Kidney (tissue), 13 donors: ENCODE measurements at regions not wholly inside any gene's neighbourhood (a gene's known extent, or its start where the extent isn't known, plus 50 kb on each side); places are given as distances from the start of the nearest gene placed in this dataset.
"Not testable (repeated sequence)": the region's sequence is repeated elsewhere in the genome, so short reads cannot be mapped to it uniquely, and the experiment has no call there.

Experiments
- DNase-seq, 5 donors: peaks; one replicate each; pipeline ENCODE4 v3.0.0-alpha.2; 2013 to 2020
- FAIRE-seq: peaks from 2 replicates; lab custom pipeline; 2012; peaks lifted over from hg19 to GRCh38; lab: Jason Lieb, UNC
- H3K27ac ChIP-seq, 2 donors: one replicate each; pipeline ENCODE4 v1.7.0; 2013; ENCODE audit warnings: low read depth in 2 of 2, low read length in 2 of 2, inconsistent platforms in 1 of 2
- H3K27me3 ChIP-seq: one replicate; pipeline ENCODE4 v1.7.1; 2013; ENCODE audit warnings: low read length, inconsistent platforms; ENCODE audit not compliant: control insufficient read depth, insufficient read depth
- H3K36me3 ChIP-seq, 3 donors: one replicate each; pipeline versions ENCODE4 v1.7.0 to v1.7.1; 2013; ENCODE audit warnings: low read length in 3 of 3, control low read depth in 1 of 3, inconsistent platforms in 1 of 3; ENCODE audit not compliant: insufficient read depth in 3 of 3, control insufficient read depth in 2 of 3
- H3K4me1 ChIP-seq, 3 donors: one replicate each; pipeline versions ENCODE4 v1.7.0 to v1.7.1; 2013; ENCODE audit warnings: low read length in 3 of 3, inconsistent platforms in 1 of 3, low read depth in 1 of 3; ENCODE audit not compliant: control insufficient read depth in 2 of 3, insufficient read depth in 2 of 3
- H3K4me3 ChIP-seq, 3 donors: one replicate each; pipeline versions ENCODE4 v1.7.0 to v1.8.1; 2013; ENCODE audit warnings: low read length in 3 of 3, control low read depth in 1 of 3, inconsistent platforms in 1 of 3
- H3K9ac ChIP-seq, 3 donors: one replicate each; pipeline versions ENCODE4 v1.7.0 to v1.7.1; 2013; ENCODE audit warnings: low read length in 3 of 3, control low read depth in 1 of 3, inconsistent platforms in 1 of 3
- H3K9me3 ChIP-seq, 3 donors: one replicate each; pipeline versions ENCODE4 v1.7.0 to v1.7.1; 2013; ENCODE audit warnings: low read length in 3 of 3, control low read depth in 1 of 3, inconsistent platforms in 1 of 3; ENCODE audit not compliant: control insufficient read depth in 2 of 3, insufficient read depth in 1 of 3
- CTCF ChIP-seq: IDR thresholded peaks from 3 replicates; pipeline ENCODE4 v1.5.1; 2012; ENCODE audit warnings: mild to moderate bottlenecking, moderate library complexity, borderline replicate concordance; ENCODE audit not compliant: insufficient read depth; ENCODE audit errors: extremely low read depth
- intact Hi-C: fragments of 100-400 bp; cut with DNase I; formaldehyde crosslinking; loops from one replicate; pipeline ENCODE4 v1.11.1; 2022
- donor health status: control.
- donor health status: control.
- donor health status: control.
- donor health status: control.
- donor health status: control.
- donor health status: DM: yes; HTN: yes; CAD: no.
- donor health status: Normal renal cell carcinoma (clear cell type).

GRCh38 chr9:119677811-119678505 is 308.7 kb upstream of the BRINP1 start:
- intact Hi-C loops, result no loop called here
- no peaks in the 10 kb centered on the region for H3K4me1 ChIP-seq
- no peaks in the 10 kb centered on the region for H3K9me3 ChIP-seq
- H3K27me3 ChIP-seq, result no peaks in the 10 kb centered on the region
- H3K4me3 ChIP-seq, result no peak overlapping the region
- DNase-seq, result no peak
- no peak overlapping the region for H3K9ac ChIP-seq
- TF ChIP-seq CTCF, result no peak
- no peak for FAIRE-seq
- H3K36me3 ChIP-seq, result no peaks in the 10 kb centered on the region
- H3K27ac ChIP-seq, result no peak overlapping the region

GRCh38 chr9:119675951-119676350 is 306.7 kb upstream of the BRINP1 start:
- intact Hi-C loops, result no loop called here
- no peak for TF ChIP-seq CTCF
- Histone ChIP-seq H3K27me3 (no peaks in the 10 kb centered on the region), H3K36me3 (no peaks in the 10 kb centered on the region), H3K4me1 (no peaks in the 10 kb centered on the region), H3K27ac (no peak overlapping the region), H3K9ac (no peak overlapping the region), H3K9me3 (no peaks in the 10 kb centered on the region), H3K4me3 (no peak overlapping the region)
- DNase-seq (no peak), FAIRE-seq (no peak)

GRCh38 chr9:119672763-119673162 is 303.5 kb upstream of the BRINP1 start:
- intact Hi-C loops, H3K27ac ChIP-seq, DNase-seq: not testable (repeated sequence)

GRCh38 chr9:119667916-119668315 is 298.7 kb upstream of the BRINP1 start:
- Histone ChIP-seq H3K27me3 (no peaks in the 10 kb centered on the region), H3K9me3 (no peaks in the 10 kb centered on the region), H3K9ac (no peak overlapping the region), H3K36me3 (no peaks in the 10 kb centered on the region), H3K4me1 (no peaks in the 10 kb centered on the region), H3K27ac (no peak overlapping the region), H3K4me3 (no peak overlapping the region)
- DNase-seq (no peak), FAIRE-seq (no peak)
- no peak for TF ChIP-seq CTCF
- intact Hi-C loops, result no loop called here

More at GRCh38 chr9:119672763-119673162, 303.5 kb upstream of the BRINP1 start:
- H3K36me3 ChIP-seq, H3K27me3 ChIP-seq, H3K9ac ChIP-seq, H3K4me3 ChIP-seq, H3K4me1 ChIP-seq, FAIRE-seq, H3K9me3 ChIP-seq: not testable (repeated sequence)
